WI38 (cell line): ENCODE measurements at regions not wholly inside any gene's neighbourhood (a gene's known extent, or its start where the extent isn't known, plus 50 kb on each side); places are given as distances from the start of the nearest gene placed in this dataset.

ENCODE experiments used
- H3K4me3 ChIP-seq: 2 replicates; pipeline ENCODE4 v1.5.1; 2011; ENCODE audit warnings: low read depth, mild to moderate bottlenecking, control low read depth, low read length
- CTCF ChIP-seq: IDR thresholded peaks from 2 replicates; pipeline ENCODE4 v1.5.1; 2012; ENCODE audit warnings: low read depth, mild to moderate bottlenecking, control low read depth, low read length

DNA sequence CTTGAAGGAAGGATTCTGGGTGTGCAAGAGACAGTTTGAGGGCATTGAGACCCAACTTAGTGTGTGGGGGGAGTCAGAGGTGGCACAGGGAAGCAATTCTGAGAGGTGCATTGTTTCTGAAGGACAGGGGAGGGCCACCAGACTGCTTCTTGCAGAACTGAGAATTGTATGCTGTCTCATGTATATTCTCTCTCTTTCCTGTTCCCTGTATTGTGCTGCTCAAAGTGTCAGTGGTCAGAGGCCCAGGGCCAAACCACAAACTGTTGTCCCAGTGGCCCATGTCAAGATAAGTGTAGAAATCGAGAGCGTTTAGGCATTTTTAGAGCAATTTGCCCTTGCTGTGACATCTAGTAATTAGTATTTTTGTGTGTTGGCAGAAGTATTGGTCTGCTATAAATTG, 567.1 kb downstream of the EDEM1 start:
- H3K4me3 ChIP-seq, result no peak overlapping the region

DNA sequence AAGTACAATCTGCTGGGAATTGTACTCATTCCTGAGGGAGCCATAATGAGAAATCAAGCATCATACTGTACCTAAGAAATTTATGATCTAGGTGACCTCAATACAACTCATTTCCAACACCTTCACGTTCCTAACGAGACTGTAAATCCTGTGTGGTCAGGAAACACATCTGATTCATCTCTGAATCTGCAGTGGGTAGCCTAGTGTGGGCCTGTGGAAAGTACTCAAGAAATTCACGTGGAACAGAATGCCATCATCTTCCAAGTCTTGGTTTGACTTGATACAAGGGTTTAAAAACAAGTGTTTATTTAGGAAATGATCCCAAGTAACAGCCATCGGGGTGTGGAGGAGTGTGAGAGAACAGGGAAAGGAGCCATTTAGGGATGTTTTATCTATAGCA, 568.9 kb downstream of the EDEM1 start:
- TF ChIP-seq CTCF, result no peak
- no peak overlapping the region for H3K4me3 ChIP-seq

More for the DNA sequence above, 567.1 kb downstream of the EDEM1 start:
- TF ChIP-seq CTCF, result no peak

DNA sequence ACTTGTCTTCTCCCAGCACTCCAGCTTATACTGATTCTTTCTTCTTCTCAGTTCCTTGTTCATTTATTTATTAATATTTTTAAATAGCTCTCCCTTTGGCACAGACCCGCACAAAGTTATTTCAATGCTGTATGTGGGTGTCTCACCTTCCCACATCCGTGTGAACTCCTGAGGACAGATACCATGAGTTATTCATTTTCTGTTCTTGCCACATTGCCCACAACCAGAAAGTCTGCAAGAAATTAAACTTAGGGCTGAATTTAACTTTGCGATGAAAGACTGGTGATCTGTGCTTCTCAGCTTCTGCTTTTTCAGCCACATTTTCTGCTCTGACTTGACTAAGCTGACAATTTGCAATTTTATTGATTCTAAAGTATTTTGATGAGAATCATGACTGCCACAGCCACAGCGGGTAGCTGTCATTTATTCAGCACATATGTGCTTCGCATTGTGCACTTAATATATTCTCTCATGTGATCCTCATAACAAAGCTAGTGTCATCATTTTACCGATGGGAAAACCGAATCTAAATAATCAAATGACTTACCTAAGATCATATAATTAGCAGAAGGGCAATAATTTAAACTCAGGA, 569.8 kb downstream of the EDEM1 start:
- no peak for TF ChIP-seq CTCF
- no peak overlapping the region for H3K4me3 ChIP-seq

GRCh38 chr3:5758699-5759098, 571.2 kb downstream of the EDEM1 start:
- TF ChIP-seq CTCF, result no peak
- H3K4me3 ChIP-seq, result no peak overlapping the region

DNA sequence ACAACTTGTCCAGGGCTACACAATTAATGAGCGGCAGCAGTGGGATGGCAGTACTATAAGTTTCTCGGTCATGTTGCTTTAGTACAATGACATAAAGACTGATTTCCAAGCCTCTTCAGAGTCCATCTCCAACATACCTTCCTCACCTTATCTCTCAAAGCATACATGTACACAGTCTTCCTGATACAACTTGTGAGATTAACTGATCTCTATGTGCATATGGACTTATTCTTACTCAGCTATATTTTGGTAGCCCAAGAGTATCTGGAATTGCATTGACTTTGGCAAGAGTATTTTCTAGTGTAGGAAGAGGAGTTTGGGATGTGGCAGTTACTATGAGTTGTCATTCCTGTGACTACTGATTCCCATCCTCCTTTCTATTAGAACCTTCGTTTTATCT, 575.0 kb downstream of the EDEM1 start:
- no peak overlapping the region for H3K4me3 ChIP-seq
- no peak for TF ChIP-seq CTCF

GRCh38 chr3:5766848-5767247, 579.3 kb downstream of the EDEM1 start:
- no peak for TF ChIP-seq CTCF
- H3K4me3 ChIP-seq, result no peak overlapping the region

GRCh38 chr3:5767304-5767703, 579.8 kb downstream of the EDEM1 start:
- H3K4me3 ChIP-seq, result no peak overlapping the region
- no peak for TF ChIP-seq CTCF
